HG03135 (cell line): ENCODE measurements at regions not wholly inside any gene's neighbourhood (a gene's known extent, or its start where the extent isn't known, plus 50 kb on each side); places are given as distances from the start of the nearest gene placed in this dataset.

ENCODE experiments used
- ATAC-seq: cut with Tn5 transposase; IDR thresholded peaks from one replicate; pipeline ENCODE4 v1.9.1; 2021; ENCODE audit warnings: mild to moderate bottlenecking, moderate library complexity; ENCODE audit not compliant: unreplicated experiment

- ATAC-seq: no peak
Measured at GRCh38 chr11:134712228-134713145, 300.4 kb upstream of the B3GAT1 start.

DNA sequence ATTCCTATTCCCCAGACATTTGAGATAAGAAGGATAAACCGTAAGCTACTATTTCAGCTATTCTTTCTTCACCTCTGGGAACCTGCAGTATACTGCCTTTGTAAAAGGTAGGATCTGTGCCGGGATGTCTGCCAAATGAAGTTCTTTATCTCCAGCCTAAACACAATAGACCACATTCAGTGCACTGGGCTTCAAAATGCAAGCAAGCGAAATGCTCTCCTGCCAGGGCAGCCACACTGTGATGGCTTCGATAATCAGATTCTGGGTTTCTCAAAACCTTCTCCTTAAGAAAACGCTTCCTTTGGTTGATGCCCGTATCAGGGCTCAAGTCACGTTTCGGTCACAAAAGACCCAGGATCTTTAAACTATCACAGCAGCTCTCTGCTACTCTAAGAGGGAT, 299.5 kb upstream of the B3GAT1 start:
- no peak for ATAC-seq

DNA sequence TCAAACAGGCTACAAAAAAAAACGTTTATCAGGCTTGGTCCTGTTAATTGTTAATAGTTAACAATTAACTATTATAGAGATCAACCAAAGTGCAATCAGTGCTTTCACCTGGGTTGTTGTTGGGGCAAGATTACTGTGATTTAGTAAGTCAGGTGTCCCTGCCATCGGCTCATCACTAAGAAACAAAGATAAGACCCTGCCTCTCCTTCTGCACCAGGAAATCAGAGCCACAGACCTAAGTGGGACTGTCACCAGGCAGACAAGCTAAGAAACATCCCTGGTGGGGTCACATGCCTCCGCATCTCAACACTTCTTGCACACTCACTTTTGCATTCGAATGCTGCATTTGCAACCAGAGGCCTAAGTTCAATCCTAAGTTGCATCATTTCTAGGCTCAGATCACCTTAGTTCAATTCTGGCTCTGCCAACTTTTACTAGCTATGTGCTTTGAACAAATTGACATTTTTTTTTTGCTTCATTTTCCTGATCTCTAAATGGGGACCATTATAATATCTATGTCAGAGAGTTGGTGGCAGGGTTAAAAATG, 298.9 kb upstream of the B3GAT1 start:
- ATAC-seq: no peak

- no peak for ATAC-seq
Measured at GRCh38 chr11:134705858-134706257, 293.8 kb upstream of the B3GAT1 start.

- ATAC-seq: no peak
Measured at GRCh38 chr11:134702827-134703226, 290.8 kb upstream of the B3GAT1 start.

GRCh38 chr11:134701564-134702165, 289.6 kb upstream of the B3GAT1 start:
- ATAC-seq: no peak

DNA sequence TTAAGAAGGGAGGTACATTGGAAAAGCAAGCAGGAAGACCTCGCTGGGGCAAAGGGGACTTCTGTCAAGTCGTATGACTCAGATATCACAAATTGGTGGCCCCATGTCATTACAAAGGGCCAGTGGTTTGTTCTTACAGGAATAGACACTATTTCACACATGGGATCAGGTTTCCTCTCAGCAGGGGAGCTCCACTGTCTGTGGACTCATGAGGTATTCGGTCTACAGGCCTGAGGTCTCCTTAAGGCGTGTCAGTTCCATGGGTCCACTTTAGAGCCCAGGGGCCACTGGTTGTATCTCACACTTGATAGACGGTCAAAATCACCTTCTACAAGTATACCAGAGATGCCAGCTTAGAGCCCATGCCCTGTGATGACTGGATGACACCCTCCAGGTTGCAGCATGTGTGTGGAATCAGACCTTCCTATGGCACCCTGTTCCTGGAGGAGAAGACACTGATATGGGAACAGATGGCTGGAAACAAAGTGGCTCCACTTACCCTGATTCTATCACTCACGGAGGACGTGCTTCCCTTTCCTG, 288.1 kb upstream of the B3GAT1 start:
- ATAC-seq: no peak

- ATAC-seq: no peak
Measured at GRCh38 chr11:134696455-134696854, 284.4 kb upstream of the B3GAT1 start.

DNA sequence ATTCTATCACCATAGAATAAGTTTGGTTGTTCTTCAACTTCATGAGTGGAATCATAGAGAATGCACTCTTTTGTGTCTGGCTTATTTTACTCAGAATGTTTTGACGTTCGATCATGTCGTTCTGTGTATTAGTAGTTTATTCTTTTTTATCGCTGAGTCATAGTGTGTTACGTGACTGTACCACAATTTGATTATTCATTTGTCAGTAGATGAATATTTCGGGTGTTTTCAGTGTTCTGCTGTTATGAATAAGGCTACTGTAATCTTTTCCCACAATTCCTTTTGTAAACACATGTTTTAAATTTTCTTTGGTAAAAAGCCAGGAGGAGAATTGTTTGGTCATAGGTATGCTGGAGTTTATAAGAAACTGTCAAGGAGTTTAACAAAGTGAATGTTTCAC, 279.9 kb upstream of the B3GAT1 start:
- no peak for ATAC-seq

DNA sequence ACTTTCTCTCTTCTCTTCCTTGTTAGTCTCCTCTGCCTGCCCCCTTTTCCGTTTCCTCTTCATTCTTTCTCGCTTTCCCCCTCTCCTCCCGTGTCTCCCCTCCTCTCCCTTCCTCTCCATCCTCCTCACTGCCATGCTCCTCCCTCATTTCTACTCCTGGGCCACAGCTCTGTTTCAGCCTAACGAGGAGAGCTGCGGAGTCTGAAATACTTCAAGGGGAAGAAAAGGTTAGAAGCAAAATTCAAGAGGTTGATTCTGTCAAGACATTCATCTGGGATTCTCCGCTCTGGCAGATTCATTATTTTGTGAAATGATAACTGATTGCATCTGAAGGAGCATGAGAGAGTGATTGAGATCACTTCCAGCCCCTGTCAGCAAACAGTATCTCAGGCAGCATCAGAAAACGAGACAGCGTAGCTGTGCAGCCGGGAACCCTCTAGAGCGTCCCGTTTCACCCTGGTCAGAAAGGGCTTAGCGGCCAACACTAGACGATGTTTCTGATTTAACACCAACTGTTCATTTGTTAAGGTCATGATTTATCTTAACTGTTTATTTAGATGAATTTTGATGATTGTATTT, 279.3 kb upstream of the B3GAT1 start:
- ATAC-seq: no peak

GRCh38 chr11:134689886-134690285, 277.8 kb upstream of the B3GAT1 start:
- ATAC-seq: no peak

GRCh38 chr11:134687548-134687947, 275.5 kb upstream of the B3GAT1 start:
- ATAC-seq: no peak

DNA sequence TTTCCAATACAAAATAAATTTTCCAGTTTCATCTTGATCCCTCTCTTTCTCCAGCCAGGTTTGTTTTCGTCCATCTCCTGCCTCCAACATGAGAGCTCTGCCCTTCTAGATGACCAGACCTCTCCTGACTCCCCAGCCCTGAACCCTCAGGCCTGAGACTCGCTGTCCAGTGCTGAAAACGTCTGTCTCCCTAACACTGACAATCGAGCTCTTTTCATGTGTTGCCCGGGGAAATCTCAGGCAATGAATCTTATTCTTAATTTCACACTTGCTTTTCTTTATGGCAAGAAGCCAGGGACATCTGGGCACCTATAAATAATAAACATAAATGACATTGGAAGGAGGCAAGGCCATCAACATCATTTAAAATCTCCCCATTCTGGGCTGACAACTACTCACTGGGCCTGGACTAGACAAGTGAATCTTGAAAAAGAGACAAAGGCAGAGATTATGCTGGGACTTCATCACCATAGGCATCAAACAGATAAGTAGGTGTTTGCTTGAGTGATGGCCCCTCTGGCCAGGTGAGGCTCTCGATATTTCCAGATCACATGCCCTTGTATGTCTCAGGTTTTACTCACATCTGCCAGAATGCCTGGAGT, 274.5 kb upstream of the B3GAT1 start:
- no peak for ATAC-seq

- no peak for ATAC-seq
Measured at GRCh38 chr11:134685793-134686380, 273.8 kb upstream of the B3GAT1 start.

GRCh38 chr11:134684576-134684975, 272.5 kb upstream of the B3GAT1 start:
- ATAC-seq: no peak

DNA sequence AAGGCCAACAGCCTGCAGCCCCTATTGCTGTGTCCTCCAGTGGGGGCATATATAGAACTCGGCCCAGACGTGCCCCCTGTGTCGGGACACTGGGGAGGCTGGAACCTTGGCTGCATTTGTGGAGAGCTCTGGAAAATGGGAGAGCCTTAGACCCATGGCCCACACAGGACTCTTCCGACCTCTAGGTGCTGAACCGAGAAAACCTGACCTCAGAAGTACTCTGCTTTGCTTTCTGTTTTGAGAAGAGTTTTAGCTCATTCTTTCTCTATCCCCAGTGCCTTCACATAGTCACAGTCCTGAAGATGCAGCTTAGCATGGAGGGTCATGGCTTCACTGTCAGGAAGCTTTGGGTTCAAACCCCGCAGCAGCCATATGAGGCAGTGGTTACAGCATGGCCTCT, 271.8 kb upstream of the B3GAT1 start:
- no peak for ATAC-seq

GRCh38 chr11:134682577-134682976, 270.5 kb upstream of the B3GAT1 start:
- ATAC-seq: no peak

DNA sequence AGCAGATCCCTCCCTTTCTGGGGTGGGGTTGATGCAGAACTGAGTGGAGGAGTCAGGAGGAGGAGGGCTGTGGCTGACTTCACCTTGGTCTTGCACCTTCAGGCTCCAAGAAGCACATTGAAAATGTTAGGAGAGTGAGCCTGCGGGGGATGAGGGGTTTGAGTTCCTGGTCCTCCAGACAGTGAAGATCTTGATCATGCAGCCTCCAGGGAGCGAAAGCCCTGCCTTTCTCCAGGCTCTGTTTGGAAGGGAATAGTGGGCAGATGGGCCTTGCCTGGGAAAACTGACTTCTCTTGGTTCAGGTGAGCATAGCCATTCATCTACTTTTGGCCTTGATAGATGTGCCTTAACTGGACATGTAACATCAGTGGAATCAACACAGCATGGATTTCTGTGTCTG, 267.6 kb upstream of the B3GAT1 start:
- no peak for ATAC-seq

DNA sequence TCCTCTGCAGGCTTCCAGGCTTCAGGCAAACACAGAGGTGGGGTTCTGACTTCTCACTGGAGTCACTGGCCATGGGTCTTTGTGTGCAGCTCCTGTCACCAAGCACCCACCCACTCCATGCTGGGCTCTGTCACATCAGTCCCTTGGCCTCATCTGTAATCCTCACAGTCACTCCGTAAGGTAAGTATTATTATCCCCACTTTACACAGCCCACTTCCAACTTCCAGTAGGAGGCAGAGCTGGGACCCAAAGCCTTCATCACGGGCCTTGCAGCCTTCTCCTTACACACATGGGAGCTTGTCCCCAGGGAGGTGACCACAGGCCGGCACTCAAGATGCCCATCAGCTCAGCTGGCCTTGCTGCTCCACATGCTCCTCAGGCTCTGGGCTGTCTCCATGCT, 266.7 kb upstream of the B3GAT1 start:
- no peak for ATAC-seq

DNA sequence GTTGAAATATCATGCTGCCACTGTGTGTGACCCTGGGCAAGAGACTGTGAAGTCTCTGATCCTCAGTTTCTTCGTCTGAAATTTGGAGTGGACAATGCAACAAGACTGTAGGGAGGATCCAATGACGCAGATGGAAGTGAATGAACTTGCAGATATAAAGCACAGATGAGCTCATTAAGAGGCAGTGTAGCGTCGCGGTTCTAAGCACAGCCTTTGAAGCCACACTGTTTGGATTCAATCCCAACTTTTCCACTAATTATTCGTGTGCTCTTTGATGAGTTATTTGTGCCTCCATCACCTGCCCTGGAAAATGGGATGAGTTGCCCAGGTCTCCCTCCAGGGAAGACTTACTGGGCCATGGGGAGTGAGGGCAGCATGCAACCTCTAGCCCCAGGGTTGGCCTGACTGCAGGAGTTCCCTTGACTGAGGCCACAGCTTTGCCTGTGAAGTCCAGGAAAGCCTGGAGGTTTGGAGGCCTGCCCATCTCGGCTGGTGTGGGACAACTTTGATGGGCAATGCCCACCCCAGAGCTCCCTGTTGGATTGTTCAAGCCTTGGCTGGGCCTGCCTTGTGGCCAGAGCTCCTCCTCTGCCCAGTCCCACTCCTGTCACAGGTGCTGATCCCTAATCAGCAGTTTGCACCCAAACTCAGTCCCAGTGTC, 266.0 kb upstream of the B3GAT1 start:
- no peak for ATAC-seq
